LNCAP (cell line): ENCODE measurements at regions not wholly inside any gene's neighbourhood (a gene's known extent, or its start where the extent isn't known, plus 50 kb on each side); places are given as distances from the start of the nearest gene placed in this dataset.

Experiments used
- CTCF ChIP-seq: fragments of 450-650 bp; IDR thresholded peaks from 2 replicates; pipeline ENCODE4 v1.5.1; 2017; ENCODE audit warnings: mild to moderate bottlenecking

- no peak for TF ChIP-seq CTCF
Observed at GRCh38 chr18:41504316-41504715, 450.7 kb upstream of the PIK3C3 start.

GRCh38 chr18:41501848-41502247 is 453.2 kb upstream of the PIK3C3 start:
- no peak for TF ChIP-seq CTCF

- TF ChIP-seq CTCF = no peak
Observed at GRCh38 chr18:41499345-41499744, 455.7 kb upstream of the PIK3C3 start.

- TF ChIP-seq CTCF = no peak
Observed at GRCh38 chr18:41490861-41491260, 464.2 kb upstream of the PIK3C3 start.

- no peak for TF ChIP-seq CTCF
Observed at GRCh38 chr18:41486575-41486974, 468.5 kb upstream of the PIK3C3 start.

GRCh38 chr18:41484069-41484468 is 471.0 kb upstream of the PIK3C3 start:
- no peak for TF ChIP-seq CTCF

GRCh38 chr18:41482501-41482900 is 472.5 kb upstream of the PIK3C3 start:
- no peak for TF ChIP-seq CTCF

GRCh38 chr18:41466436-41467160 is 488.4 kb upstream of the PIK3C3 start:
- no peak for TF ChIP-seq CTCF
